Ovary (tissue), 3 donors: ENCODE measurements at regions not wholly inside any gene's neighbourhood (a gene's known extent, or its start where the extent isn't known, plus 50 kb on each side); places are given as distances from the start of the nearest gene placed in this dataset.

ENCODE experiments used
- EP300 ChIP-seq: sonication (generic); formaldehyde crosslinking; IDR thresholded peaks from one replicate; pipeline ENCODE4 v1.6.1; 2017; ENCODE audit warnings: antibody characterized with exemption
- POLR2A ChIP-seq: fragments of 450-650 bp; IDR thresholded peaks from one replicate; pipeline ENCODE4 v1.6.1; 2017; ENCODE audit warnings: antibody characterized with exemption, mild to moderate bottlenecking, moderate library complexity
- TF ChIP-seq, protein P1 (sequence below), 3 donors: fragments of 450-650 bp in 2 of 3; fragments of 200-600 bp in 1 of 3; IDR thresholded peaks; one replicate each; pipeline versions ENCODE4 v1.5.1 to v1.8.0; 2016 to 2022; ENCODE audit warnings: antibody characterized with exemption in 3 of 3, mild to moderate bottlenecking in 1 of 3
- donor health status: DM: no; HTN: no; CAD: no.

DNA sequence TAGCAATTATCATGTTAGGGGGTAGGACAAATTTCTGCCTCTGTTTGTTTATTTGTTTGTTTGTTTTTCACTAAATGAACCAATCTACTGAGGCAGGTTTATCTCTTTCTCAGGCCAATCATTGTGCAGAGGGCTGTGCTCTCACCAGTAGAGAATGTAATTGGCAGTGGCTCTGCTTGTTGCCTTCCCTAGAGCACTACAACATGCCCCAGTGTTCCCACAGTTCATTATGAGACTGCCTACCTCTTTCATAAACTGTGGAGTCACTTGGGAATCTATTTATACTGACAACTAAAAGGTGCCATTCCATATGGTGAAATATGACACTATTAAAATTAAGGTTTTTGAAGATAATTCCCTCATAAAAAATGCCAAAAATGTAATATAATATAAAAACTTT, 196.3 kb upstream of the ALCAM start:
- TF ChIP-seq, protein P1, sequence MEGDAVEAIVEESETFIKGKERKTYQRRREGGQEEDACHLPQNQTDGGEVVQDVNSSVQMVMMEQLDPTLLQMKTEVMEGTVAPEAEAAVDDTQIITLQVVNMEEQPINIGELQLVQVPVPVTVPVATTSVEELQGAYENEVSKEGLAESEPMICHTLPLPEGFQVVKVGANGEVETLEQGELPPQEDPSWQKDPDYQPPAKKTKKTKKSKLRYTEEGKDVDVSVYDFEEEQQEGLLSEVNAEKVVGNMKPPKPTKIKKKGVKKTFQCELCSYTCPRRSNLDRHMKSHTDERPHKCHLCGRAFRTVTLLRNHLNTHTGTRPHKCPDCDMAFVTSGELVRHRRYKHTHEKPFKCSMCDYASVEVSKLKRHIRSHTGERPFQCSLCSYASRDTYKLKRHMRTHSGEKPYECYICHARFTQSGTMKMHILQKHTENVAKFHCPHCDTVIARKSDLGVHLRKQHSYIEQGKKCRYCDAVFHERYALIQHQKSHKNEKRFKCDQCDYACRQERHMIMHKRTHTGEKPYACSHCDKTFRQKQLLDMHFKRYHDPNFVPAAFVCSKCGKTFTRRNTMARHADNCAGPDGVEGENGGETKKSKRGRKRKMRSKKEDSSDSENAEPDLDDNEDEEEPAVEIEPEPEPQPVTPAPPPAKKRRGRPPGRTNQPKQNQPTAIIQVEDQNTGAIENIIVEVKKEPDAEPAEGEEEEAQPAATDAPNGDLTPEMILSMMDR (IDR thresholded peaks at IDR 0.05) = no peak
- TF ChIP-seq EP300 = no peak
- no peak for TF ChIP-seq POLR2A
